ENCODE measurements at regions not wholly inside any gene's neighbourhood (a gene's known extent, or its start where the extent isn't known, plus 50 kb on each side); places are given as distances from the start of the nearest gene placed in this dataset.

DNA sequence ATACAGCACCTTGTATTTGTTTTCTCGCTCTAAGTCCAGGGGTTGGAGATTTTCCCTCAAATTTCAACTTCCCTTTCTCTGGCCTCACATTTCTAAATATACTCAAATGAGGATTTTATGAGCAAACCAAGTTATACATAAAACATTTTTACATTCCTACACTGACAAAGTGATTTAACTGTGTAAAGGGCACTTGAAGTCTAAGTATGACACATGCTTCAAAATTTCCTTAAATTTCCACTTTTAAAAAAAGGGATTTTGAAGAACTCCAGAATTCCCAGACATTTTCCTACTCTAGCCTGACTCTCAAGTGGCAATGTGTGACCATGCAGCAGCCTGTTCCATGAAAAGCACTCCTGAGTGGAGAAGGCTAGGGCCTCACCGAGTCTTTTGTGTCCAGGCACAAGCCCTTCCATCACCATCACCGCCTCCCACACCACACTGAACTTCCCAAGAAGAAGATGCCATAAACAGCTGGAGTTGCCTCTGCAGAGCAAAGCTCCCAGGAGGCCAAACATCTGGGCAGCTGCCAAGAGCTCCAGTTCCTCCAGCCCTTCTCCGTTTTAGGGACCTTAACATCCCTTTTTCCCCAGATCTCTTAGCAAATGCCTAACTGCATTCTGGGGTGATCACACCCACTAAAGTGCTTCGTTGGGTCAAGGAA is 68.9 kb downstream of the NCR2 start:
- no peak for DNase-seq

DNA sequence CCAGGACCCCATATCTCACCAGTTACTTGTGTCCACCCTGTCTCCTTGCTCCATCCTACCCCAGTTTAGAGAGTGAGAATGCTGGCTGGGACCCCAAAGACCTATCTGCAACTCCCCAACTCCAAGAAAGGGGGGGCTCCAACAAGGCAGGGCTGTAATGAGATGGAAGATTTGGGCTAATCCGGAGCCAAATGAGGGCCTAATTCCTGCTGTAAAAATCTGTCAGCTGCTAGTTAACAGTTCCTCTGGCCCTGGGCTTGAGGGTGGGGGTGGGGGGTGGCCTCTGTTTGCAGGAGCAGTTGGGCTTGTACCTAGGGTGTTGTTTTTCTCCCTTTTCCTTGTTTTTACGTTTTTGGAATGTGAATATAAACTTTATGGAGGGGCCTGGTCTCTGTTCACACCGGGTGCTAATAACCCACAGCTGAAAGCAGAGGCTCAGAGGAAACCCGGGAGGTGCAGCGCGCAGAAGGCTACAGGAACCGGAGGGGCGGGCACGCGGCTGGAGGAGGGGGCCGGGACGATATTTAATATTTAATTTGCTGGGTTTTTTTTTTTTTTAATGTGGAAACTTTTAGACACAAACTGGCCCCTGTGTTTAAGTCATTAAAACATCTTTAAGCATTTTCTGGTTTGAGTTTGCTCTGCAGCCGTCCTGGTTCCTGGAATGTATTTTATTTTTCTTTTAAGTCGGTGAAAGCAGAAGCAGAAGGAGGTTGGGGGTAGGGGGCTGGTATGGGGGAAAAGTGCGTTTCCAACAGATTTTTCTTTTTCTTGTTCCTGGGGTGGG is 70.7 kb downstream of the NCR2 start:
- DNase-seq: no peak

DNA sequence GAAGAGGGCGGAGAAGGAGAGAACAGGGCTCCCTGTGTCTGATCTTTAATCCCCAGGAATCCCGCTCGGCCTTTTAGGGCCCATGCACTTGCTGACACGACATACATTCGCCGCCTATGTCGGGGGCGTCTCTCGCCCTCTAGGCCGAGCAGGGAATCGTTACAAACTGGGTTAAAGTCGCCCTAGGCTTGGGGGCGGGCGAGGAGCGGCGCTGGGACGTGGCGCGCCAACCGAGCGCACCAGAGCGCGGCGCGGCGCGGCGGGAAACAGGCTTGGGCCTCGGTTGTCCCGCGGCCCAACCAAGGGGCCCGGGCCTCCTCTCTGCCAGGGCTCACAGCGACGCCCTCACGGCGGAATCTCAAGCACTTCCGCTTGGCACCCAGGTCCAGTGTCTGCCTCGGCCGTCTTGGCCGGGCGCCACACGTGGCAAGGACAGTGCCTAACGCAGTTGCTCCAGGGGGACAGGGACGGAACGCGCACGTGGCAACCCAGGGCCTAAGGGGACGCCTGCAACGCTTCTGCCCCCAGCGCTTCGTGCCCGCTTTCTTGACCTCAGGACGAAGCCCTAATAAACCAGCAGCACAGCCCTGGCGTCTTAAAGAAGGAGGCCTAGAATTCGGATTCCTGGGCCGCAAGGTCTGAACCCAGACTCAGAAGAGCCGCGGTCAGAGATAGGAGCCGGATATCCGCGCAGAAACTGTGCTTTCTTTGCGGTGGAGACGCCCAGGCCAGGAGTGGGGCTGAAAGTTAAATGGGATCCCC is 71.5 kb downstream of the NCR2 start:
- DNase-seq: no peak

DNA sequence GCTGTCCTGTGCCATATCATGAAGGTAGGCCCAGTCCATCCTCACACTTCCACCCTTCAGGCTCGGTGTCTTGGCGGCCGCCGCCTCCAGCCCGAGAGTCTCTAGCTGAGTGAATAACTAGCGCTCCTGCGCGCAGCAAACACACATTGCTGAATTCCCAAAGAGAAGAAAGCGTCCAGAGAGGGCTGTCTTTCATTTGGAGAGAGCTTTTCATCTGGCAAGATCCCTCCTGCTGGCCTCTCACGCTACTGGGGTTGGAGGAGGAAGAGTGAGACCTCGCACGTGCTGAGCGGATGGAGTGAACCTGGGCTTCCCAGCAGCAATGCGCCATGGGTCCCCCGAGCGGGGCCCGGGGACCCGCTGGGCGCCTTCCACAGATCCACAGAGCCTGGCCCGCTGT is 73.2 kb downstream of the NCR2 start:
- no peak for DNase-seq

DNA sequence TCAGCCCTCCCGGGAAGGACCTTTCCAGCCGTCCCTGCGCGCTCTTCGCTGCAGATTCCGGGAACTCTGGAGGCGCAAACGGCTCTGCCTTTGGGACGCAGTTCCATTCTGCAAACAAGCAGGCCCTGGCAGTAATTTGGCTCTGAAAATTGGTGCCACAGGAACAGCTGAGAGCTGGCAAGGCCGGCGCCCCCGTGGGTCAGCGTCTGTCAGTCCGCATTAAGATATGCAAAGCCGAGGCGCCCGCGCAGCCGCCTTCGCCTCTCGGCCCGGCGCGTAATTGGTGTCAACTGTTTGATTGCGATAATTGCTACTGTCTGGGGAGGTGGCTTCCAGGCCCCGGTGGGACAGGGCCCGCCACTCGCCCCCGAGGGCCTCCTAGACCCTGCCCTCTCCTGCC is 73.6 kb downstream of the NCR2 start:
- no peak for DNase-seq

DNA sequence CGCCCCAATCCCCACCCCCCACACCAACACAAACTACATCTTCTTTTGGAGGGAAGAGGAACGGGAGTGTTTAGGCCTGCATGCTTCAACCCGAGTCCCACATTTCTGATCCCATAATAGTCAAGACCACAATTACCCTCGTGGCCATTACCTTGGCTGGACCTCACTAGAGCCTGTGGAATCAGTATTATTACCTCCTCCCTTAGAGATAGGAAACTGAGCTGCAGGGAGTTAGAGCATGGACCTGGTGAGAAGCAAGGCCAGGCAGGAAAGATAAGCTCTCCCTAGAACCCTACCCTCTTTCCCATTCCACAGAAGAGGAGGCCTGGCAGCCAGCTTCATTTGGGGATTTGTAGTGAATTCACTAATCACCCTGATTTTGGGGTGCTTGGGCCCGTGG is 74.1 kb downstream of the NCR2 start:
- no peak for DNase-seq

DNA sequence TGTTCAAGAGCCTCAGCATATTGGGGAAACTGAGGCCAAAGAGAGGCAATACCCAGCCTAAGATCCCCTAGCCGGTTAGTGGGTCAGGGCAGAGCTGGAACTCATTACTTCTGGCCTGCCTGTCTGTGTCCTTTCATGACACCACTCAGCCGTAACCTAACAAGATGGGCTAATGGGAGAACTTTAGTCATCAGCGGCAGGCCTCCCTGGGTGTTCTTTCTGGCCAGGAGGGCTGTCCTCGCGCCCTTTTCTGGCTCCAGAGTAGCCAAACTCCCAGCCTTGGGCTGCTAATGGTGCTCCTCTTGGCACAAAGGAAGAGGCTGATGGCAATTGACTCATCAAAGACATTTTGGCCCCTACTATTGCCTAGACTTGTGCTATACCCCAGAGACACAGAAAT is 76.6 kb downstream of the NCR2 start:
- DNase-seq: no peak

DNA sequence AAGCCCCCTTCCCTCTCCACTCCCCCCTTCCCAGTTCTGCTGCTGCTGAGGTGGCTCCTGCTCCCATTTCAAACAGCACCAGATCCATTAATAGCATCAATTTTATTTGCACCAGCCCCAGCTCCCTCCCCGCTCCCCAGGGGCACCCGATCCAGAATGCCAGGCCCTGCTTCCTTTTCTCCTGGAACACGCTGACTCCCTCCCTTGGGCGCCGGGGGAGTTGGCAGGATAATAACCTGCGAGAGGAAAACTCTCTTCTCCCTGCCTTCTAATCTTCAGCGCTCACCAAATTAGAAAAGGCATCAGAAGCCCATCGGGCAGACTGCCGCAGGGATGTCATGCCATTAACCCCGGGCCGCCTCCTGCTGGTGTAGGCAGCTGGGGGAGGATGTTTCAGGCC is 77.8 kb downstream of the NCR2 start:
- DNase-seq: no peak

DNA sequence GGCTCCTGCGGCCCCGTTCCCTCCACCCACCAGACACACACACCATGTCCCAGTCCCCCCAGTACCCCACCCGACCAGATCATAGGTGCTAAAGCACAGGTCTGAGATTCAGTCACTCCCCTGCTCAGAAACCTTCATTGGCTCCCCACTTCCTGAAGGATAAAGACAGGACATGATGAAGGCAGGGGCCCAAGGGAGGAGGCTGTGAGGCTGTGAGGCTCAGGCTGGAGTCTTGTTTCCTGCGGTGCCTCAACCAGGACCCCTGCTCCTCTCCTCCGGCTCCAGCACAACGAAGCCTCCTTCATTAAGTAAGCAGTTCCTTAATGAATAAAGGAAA is 81.1 kb downstream of the NCR2 start:
- DNase-seq: no peak

DNA sequence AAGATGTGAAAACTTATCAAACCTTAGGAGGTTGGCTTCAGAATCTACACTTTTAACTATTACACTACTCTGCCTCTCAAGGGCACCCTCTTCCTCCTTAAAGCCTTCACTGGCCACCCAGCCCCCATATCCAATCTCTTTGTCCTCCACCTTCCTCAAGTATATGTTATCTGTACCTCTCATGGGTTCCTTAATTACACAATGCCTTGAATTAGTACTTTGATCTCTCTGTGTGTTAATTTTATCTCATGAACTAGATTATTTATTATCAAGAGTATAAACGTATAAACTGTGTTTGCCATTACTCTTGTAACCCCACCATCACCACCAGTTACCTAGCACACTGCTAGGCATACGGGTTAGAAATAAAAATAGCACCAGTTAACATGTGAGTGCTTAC is 83.3 kb downstream of the NCR2 start:
- no peak for DNase-seq

DNA sequence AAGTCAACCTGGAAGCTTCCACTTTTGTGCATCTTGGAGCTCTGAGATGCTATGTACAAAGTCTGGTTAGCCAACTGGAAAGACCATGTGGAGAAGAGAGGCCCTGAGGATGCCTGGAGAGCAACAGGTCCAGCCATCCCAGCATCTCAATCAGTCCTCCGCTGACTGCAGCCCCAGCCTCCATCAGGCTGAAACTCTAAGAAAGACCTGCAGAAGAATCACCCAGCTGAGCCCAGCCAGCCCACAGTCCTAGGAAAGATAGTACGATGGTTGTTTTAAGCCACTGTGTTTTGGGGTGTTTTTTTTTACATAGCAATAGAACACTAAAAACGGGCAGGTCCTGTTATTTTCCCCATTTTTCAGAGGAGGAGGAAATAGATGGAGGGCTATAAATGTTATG is 84.0 kb downstream of the NCR2 start:
- no peak for DNase-seq

DNA sequence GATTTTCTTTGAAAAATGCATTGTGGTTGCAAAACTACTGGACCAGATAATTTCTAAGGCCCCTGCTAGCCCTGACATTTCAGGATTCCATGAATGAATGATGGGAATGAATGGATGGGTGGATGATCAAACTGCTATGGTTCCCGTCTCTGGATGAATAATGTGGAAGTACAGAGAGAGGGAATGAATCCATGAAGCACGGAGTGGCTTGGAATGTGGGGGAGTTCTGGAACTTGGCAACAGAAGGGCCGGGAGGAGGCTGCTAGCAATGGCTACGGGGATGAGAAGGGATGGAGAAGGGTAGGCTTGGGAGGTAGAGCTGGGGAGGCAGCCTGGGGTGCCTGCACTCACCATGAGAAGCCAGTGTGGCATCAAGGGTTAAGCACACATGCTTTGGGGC is 84.8 kb downstream of the NCR2 start:
- DNase-seq: no peak

DNA sequence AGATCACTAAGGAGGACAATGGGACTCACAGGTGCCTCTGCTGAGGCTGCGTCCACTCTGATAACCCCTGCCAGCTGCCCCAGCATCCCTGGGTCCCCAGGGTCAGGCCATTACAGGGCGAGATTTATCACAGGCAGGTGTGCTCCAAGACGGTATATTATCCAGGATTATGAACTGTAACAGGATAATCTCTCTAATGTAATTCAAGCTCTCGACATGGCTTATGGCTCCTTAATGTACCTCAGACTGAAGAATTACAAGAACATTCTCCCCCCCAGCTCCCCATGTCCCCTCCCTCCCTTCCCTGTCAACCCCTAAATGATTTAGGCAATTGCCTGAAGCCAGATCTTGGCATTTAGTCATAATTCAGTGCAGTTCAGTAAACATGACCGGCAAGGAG is 86.8 kb downstream of the NCR2 start:
- no peak for DNase-seq

DNA sequence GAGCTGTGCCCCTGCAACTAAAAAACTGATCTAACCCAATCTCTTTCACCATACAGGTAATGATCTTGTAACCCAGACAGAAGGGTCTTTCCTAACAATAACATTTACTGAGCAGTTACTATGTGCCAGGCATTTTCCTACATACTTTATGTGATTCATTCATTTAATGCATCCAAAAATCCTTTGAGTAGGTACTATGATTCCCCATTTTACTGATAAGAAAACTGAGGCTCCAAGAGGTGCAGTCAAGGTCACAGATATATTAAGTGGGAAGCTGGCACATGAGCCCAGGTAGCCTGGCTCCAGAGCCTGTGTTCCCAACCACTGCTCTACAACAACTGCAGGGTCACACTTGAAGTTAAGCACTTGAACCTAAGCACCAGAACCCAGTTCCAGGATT is 87.6 kb downstream of the NCR2 start:
- DNase-seq: no peak

DNA sequence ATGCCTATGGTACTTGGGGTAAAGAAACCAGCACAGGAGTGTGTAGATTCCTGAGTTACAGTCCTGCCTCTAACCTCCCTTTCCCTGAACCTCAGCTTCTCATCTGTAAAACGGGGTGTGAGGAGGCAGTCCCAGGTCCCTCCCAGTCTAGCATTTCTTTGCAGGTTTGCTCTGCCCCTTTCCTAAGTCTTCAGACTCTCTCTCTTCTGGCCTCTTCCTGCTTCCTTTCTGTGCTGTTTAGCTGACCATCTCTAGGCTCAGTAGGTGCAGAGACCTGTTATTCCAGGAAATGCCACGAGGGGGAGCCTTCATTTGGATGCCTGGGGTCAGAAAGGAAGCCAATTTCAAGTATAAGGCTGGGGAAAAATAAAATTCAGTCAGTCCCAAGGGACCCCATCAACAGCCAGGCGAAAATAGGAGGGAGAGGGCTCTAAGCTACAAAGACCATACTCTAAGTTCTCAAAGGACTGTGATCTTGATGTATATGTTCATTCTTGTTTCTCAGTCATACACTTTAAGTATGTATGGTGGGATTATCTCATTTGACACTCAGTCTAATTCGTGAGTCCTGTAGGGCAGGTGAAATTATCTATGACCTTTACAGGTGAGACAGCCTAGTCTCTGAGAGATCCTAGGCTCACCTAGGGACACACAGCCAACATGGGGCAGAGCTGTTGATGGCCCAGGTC is 89.1 kb downstream of the NCR2 start:
- DNase-seq: peak; percentile 69 to 78

DNA sequence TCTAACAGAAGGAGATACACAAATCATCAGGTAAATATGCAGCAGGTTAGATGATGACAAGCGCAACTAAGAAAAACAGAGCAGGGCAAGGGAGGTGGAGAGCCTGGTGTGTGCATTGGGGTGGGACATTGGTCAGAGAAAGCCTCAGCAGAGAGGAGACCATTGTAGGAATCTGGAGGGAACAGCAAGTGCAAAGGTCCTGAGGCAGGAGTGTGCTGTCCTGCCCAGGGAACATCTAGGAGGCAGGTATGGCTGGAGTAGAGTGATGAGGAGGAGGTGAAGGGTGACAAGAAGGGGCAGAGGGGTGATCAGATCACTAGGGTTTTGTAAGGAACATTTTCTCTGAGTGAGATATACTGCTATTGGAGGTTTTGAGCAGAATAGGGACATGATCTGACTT is 90.1 kb downstream of the NCR2 start:
- DNase-seq: no peak

DNA sequence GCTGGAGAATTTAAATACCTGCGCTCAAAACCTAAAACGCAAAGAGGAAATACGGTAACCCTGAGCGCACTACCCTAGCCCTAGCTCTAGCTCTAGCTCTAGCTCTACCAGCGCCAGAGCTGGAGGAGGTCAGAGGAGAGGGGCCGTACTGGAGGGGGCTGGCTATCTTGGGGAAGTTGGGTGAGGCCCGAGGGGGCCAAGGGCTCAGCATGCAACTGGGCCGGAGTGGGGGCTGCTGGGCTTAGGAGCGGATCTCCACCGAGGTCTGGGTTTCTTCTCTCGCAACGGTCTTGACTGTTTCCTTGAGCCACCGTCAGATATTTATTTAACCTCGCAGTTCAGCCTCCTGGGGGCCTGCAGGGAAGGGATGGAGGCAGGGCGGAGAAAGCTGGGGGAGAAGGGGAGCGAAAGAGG is 91.0 kb downstream of the NCR2 start:
- no peak for DNase-seq

DNA sequence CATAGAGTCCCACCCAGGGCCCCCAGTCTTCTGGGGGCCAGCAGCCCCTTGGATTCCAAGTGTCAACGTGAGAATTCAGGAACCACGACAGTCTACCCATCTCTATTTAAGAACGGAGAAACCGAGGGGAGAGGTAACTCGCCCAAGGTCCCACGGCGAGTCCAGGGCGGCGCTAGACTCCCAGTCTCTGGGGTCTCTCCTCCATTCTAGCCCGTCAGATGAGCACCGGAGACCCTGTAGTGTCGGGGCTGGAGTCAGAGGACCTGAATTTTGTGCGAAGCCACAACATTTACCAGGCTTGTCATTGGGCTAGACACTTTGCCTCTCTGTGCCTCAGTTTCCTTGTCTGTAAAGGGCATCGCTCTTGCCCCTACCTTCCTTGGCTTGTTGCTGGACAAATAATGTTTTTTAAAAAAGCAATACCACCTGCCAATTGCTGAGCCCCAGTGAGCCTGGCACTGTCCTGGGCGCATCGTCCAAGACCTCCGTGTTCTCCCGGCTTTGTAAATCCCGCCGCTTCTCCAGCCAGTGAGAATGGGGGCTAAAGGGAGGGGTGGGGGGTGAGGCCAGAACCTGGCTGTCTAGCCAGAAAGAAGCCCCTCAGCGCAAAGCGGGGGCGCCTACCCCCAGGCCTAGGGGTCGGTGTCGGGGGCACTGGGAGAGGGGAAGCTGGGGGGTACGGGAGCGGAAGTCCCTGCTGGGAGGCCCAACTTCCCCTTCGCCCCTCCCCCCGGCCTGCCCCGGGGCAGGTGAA is 91.7 kb downstream of the NCR2 start:
- DNase-seq: no peak

DNA sequence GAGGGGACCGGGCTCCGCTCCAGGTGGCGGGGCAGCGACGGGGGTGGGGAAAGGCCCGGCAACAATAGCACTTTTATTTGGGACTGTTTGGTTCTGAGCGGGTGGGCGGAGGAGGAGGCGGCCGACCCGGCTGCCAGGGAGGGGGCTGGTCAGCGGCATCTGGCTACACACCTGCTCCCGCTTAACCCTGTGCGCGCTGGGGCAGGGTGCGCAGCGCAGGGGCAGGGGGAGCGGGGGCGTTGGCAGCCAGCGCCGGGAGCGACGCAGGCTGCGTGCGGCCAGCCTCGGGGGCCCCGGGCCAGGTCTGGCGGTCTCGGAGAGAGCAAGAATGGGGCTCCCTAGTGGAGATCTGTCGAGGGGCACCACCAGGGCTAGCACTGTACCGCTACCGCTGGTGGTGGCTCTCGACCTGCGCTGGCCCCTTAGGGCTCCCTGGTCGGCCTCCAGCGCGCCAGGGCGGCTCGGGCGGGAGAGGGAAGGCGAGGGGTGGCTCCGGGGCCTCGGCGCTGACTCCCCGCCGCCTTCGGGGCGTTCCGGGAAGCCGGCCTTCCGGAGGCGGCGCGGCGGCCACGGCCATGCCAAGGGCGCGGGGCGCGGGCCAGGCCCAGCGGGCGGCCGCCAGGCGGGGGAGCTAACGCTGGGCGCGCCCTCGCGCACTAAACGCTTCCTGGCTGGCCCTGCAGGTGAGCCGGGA is 92.4 kb downstream of the NCR2 start:
- DNase-seq: peak; percentile 16 to 32

DNA sequence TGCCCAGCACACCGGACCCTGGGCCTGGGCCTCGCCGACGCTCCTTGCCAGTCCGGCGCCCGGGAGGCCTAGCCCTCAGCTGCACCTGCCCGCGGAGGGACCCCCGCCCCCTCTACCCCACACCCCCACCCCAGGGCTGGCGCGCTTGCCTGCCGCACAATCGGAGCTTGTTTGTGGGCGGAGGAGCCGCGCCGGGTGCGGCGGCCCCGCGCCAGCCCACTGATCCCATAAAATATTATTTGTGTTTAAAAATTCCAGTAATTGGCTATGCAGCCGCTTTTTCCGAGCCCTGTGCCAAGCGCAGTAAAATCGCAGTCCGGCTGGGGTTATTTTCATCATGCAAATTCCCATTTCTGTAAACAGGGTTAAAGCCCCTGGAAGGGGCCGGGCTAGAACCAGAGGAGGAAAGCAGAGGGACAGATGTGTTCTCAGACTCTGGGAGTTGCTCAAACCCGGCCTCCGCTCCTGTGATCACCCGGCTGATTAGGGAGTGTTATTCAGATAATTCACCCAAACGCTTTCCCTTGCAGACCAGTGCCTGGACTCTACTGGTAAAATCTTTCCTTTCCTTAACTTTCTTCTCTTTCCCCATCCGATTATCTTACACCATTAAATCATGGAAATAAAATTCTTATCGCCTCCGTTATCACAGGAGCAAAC is 93.1 kb downstream of the NCR2 start:
- DNase-seq: no peak

DNA sequence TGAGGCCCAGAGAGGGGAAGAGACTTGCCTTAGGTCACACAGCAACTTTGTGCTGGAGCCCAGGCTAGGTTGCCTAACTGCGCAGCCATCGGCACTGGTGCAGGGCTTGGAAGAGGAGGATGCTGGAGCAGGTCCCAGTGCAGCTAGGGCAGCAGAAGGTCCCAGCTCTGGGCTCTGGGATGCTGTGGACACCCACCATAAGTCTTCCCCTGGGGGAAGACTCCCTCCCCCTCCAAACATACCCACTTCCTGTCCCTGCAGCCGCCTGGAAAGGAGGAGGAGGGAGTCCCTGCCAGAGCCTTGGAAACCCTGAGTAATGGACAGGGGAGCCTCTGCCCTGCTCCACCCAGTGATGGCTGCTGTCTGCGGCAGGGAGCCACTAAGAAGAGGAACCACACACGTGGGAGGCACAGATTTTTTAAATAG is 93.6 kb downstream of the NCR2 start:
- peak; percentile 23 to 52 for DNase-seq
